ENCODE measurements at regions not wholly inside any gene's neighbourhood (a gene's known extent, or its start where the extent isn't known, plus 50 kb on each side); places are given as distances from the start of the nearest gene placed in this dataset.

GRCh38 chr17:429589-429988 lies 77.0 kb upstream of the RPH3AL start:
- in situ Hi-C loops (cut with HindIII; ENCODE audit: extremely low pct_ligation_motif_present, low pct_unique_long_range_greater_than_20kb) (no loop called here), intact Hi-C loops (cut with micrococcal nuclease; ENCODE audit: unreplicated experiment) (no loop called here)
- H3K4me3 ChIP-seq (replicated peaks in 1 of 3; ENCODE audit: insufficient read depth in 1 of 3, low read depth in 2 of 3, low read length in 3 of 3): no peak overlapping the region
- 48% methylated on average over 7 of the region's 8 CpGs for WGBS (ENCODE audit: low lambda C conversion rate)
- no TSS peak for BruUV-seq (replicated peaks)
- TF ChIP-seq MAX (IDR thresholded peaks at IDR 0.05): no peak
- TF ChIP-seq ZNF383 (CRISPR knock-in tag; IDR thresholded peaks at IDR 0.05; ENCODE audit: borderline replicate concordance): no peak
- no peak for TF ChIP-seq ZNF362 (CRISPR knock-in tag; IDR thresholded peaks at IDR 0.05; ENCODE audit: borderline replicate concordance)
- no peak for TF ChIP-seq FOSL1 (CRISPR knock-in tag; IDR thresholded peaks at IDR 0.05; ENCODE audit: borderline replicate concordance)
- no peak for TF ChIP-seq TCF7L2 (IDR thresholded peaks at IDR 0.05; ENCODE audit: low read depth, low read length)
- no peak for TF ChIP-seq AKAP8 (CRISPR knock-in tag; IDR thresholded peaks at IDR 0.05)
- no peak for TF ChIP-seq POLR2AphosphoS2 (IDR thresholded peaks at IDR 0.05; ENCODE audit: low read depth, low read length)
- TF ChIP-seq ATF1 (CRISPR knock-in tag; IDR thresholded peaks at IDR 0.05): no peak
- TF ChIP-seq ZNF430 (CRISPR knock-in tag; IDR thresholded peaks at IDR 0.05): no peak
- TF ChIP-seq GFI1 (CRISPR knock-in tag; IDR thresholded peaks at IDR 0.05; ENCODE audit: borderline replicate concordance): no peak
- TF ChIP-seq JUN (CRISPR knock-in tag; IDR thresholded peaks at IDR 0.05): no peak
- no peak for TF ChIP-seq ZNF782 (CRISPR knock-in tag; IDR thresholded peaks at IDR 0.05; ENCODE audit: borderline replicate concordance)
- TF ChIP-seq CREB1 (IDR thresholded peaks at IDR 0.05): no peak
- TF ChIP-seq CREB1 (CRISPR knock-in tag; IDR thresholded peaks at IDR 0.05): no peak
- ChIA-PET POLR2A (no interaction called here), CTCF (ENCODE audit: low intra/inter-chr PET ratio, low total read pairs) (no interaction called here)
- no peak for DNase-seq (ENCODE audit: low spot score)
- no peak for FAIRE-seq
- peaks cover 18% of the 10 kb centered on the region for H3K9me3 ChIP-seq (ENCODE audit: low read length)
- H3K27me3 ChIP-seq (ENCODE audit: control insufficient read depth in 1 of 2, insufficient read depth in 2 of 2, low read length in 2 of 2): no peaks in the 10 kb centered on the region
- no peak overlapping the region for H2AFZ ChIP-seq (ENCODE audit: low read length)
- H4K20me1 ChIP-seq (ENCODE audit: insufficient read depth, low read length): no peaks in the 10 kb centered on the region
- H3K79me2 ChIP-seq (ENCODE audit: insufficient read depth, low read length): no peaks in the 10 kb centered on the region
- no peak overlapping the region for H3K9ac ChIP-seq (ENCODE audit: insufficient read depth, low read depth, low read length)
- no peak overlapping the region for H3K4me2 ChIP-seq (ENCODE audit: low read depth, low read length)
- ATAC-seq: no peak
- no peaks in the 10 kb centered on the region for H3K4me1 ChIP-seq (ENCODE audit: insufficient read depth, low read length)
- H3K27ac ChIP-seq (ENCODE audit: extremely low read length, insufficient read depth, low read length): no peak overlapping the region
- no peaks in the 10 kb centered on the region for H3K36me3 ChIP-seq (replicated peaks in 1 of 2; ENCODE audit: control insufficient read depth in 1 of 2, insufficient read depth in 2 of 2, low read length in 2 of 2)

All from HepG2 (cell line).